ENCODE measurements at regions not wholly inside any gene's neighbourhood (a gene's known extent, or its start where the extent isn't known, plus 50 kb on each side); places are given as distances from the start of the nearest gene placed in this dataset.

DNA sequence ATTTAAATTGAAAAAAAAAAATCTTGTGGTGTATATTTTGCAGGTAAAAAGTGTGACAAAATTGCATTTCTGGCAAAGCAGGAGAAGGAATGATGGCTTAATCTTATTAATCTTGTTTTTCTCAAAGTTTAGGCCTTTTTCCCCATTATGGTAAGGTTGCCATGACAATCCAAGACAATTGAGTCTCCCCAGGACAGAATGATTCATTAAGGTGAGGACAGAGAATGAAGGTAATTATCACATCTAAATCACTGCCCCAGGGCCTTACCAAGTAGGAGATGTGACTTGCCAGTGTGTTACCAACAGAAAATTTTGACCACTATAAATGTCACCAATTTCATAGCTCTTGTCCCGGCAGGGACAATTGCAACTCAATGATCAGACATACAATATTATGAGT is 439.2 kb downstream of the DNAH5 start:
- TF ChIP-seq EZH2 (IDR thresholded peaks at IDR 0.05; ENCODE audit: borderline replicate concordance) (no peak), EZH2phosphoT487 (IDR thresholded peaks at IDR 0.05; ENCODE audit: low read depth, severe bottlenecking, unreplicated experiment) (no peak)
- TF ChIP-seq, protein P1, sequence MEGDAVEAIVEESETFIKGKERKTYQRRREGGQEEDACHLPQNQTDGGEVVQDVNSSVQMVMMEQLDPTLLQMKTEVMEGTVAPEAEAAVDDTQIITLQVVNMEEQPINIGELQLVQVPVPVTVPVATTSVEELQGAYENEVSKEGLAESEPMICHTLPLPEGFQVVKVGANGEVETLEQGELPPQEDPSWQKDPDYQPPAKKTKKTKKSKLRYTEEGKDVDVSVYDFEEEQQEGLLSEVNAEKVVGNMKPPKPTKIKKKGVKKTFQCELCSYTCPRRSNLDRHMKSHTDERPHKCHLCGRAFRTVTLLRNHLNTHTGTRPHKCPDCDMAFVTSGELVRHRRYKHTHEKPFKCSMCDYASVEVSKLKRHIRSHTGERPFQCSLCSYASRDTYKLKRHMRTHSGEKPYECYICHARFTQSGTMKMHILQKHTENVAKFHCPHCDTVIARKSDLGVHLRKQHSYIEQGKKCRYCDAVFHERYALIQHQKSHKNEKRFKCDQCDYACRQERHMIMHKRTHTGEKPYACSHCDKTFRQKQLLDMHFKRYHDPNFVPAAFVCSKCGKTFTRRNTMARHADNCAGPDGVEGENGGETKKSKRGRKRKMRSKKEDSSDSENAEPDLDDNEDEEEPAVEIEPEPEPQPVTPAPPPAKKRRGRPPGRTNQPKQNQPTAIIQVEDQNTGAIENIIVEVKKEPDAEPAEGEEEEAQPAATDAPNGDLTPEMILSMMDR (IDR thresholded peaks at IDR 0.05; ENCODE audit: poor library complexity) = no peak
- Histone ChIP-seq H4K20me1 (ENCODE audit: insufficient read depth, poor library complexity, severe bottlenecking) (no peaks in the 10 kb centered on the region), H2AFZ (no peak overlapping the region), H3K4me1 (ENCODE audit: insufficient read depth) (no peaks in the 10 kb centered on the region), H3K9me3 (ENCODE audit: low read depth) (no peaks in the 10 kb centered on the region), H3K27me3 (no peaks in the 10 kb centered on the region), H3K36me3 (replicated peaks; ENCODE audit: insufficient read depth, low read depth) (no peaks in the 10 kb centered on the region), H3K9me2 (replicated peaks; ENCODE audit: insufficient read depth) (no peaks in the 10 kb centered on the region), H3K4me2 (no peak overlapping the region), H3K27ac (no peak overlapping the region), H3K79me2 (no peaks in the 10 kb centered on the region), H3K4me3 (no peak overlapping the region)
- DNase-seq (ENCODE audit: low spot score) = no peak
- WGBS (ENCODE audit: low lambda C conversion rate, missing lambda C conversion rate) = 72% methylated on average over 1 of the region's 1 CpG

DNA sequence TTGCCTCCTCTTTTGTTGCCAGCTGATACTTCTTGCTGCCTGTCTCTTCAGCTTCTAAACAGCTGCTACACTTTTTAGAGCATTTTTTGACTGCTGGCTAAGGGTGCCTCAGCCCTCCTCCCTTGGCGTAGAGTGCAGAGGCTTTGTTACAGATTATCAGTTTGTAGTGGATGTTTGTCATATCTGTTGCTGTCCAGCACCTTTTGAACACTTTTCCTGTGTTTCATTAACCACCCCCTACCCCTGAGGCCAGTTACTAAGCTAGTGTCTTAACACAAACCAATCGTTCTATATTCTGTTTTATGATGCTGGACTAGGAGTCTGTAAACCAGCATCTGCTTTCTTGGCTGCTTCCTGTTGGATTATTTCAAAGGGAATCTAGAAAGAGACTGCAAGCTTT is 441.5 kb downstream of the DNAH5 start:
- 27% methylated on average over 2 of the region's 2 CpGs for WGBS (ENCODE audit: low lambda C conversion rate, missing lambda C conversion rate)
- Histone ChIP-seq H3K27me3 (no peaks in the 10 kb centered on the region), H2AFZ (no peak overlapping the region), H3K4me2 (no peak overlapping the region), H3K4me1 (ENCODE audit: insufficient read depth) (peaks cover 7% of the 10 kb centered on the region), H3K9me3 (ENCODE audit: low read depth) (no peaks in the 10 kb centered on the region), H3K9me2 (replicated peaks; ENCODE audit: insufficient read depth) (no peaks in the 10 kb centered on the region), H4K20me1 (ENCODE audit: insufficient read depth, poor library complexity, severe bottlenecking) (no peaks in the 10 kb centered on the region), H3K79me2 (no peaks in the 10 kb centered on the region), H3K27ac (no peak overlapping the region), H3K4me3 (no peak overlapping the region), H3K36me3 (replicated peaks; ENCODE audit: insufficient read depth, low read depth) (no peaks in the 10 kb centered on the region)
- TF ChIP-seq EZH2phosphoT487 (IDR thresholded peaks at IDR 0.05; ENCODE audit: low read depth, severe bottlenecking, unreplicated experiment) (no peak), EZH2 (IDR thresholded peaks at IDR 0.05; ENCODE audit: borderline replicate concordance) (no peak)
- TF ChIP-seq, protein P1 (IDR thresholded peaks at IDR 0.05; ENCODE audit: poor library complexity) = no peak
- DNase-seq (ENCODE audit: low spot score) = no peak

DNA sequence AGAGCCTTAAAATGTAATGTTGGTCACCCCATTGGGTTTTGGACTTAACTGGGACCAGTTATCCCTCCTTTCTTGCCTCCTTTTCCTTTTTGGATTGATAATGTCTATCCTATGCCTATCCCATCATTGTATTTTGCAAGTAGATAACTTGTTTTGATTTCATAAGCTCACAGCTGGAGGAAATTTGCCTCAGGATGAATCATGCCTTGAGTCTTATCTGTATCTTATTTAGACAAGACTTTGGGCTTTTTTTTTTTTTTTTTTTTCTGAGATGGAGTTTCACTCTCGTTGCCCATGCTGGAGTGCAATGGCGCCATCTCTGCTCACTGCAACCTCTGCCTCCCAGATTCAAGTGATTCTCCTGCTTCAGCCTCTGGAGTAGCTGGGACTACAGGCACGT is 443.3 kb downstream of the DNAH5 start:
- TF ChIP-seq EZH2 (IDR thresholded peaks at IDR 0.05; ENCODE audit: borderline replicate concordance) (no peak), EZH2phosphoT487 (IDR thresholded peaks at IDR 0.05; ENCODE audit: low read depth, severe bottlenecking, unreplicated experiment) (no peak)
- TF ChIP-seq, protein P1 (IDR thresholded peaks at IDR 0.05; ENCODE audit: poor library complexity) = no peak
- Histone ChIP-seq H3K9me3 (ENCODE audit: low read depth) (no peaks in the 10 kb centered on the region), H3K9me2 (replicated peaks; ENCODE audit: insufficient read depth) (no peaks in the 10 kb centered on the region), H3K4me1 (ENCODE audit: insufficient read depth) (peaks cover 7% of the 10 kb centered on the region), H3K27ac (no peak overlapping the region), H3K4me3 (no peak overlapping the region), H3K27me3 (no peaks in the 10 kb centered on the region), H2AFZ (no peak overlapping the region), H4K20me1 (ENCODE audit: insufficient read depth, poor library complexity, severe bottlenecking) (no peaks in the 10 kb centered on the region), H3K79me2 (no peaks in the 10 kb centered on the region), H3K36me3 (replicated peaks; ENCODE audit: insufficient read depth, low read depth) (no peaks in the 10 kb centered on the region), H3K4me2 (no peak overlapping the region)
- WGBS (ENCODE audit: low lambda C conversion rate, missing lambda C conversion rate) = 60% methylated on average over 3 of the region's 3 CpGs
- peak; percentile 22 for DNase-seq (ENCODE audit: low spot score)

DNA sequence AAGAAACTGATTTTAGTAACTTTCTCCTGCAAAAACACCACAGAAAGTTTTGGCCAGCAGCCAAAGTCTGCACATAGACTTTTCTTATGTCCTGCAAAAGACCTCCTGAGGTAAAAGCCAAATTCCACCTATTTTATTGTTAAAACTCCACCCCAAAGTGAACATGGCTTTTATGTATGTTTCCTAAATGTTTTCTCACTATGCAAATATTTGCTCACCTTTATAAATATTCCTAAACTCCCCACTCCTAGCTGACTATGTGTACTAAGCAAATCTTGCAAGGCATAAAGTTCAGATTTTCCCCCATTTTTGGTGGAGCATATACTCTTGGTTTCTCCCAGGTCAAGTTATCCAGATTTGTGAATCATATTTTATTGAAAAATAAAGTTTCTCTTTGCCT is 446.2 kb downstream of the DNAH5 start:
- DNase-seq (ENCODE audit: low spot score) = no peak
- H3K27me3 ChIP-seq = no peaks in the 10 kb centered on the region
- H3K79me2 ChIP-seq = no peaks in the 10 kb centered on the region
- H4K20me1 ChIP-seq (ENCODE audit: insufficient read depth, poor library complexity, severe bottlenecking) = no peaks in the 10 kb centered on the region
- no peaks in the 10 kb centered on the region for H3K9me3 ChIP-seq (ENCODE audit: low read depth)
- H3K9me2 ChIP-seq (replicated peaks; ENCODE audit: insufficient read depth) = no peaks in the 10 kb centered on the region
- H2AFZ ChIP-seq = no peak overlapping the region
- no peak overlapping the region for H3K4me2 ChIP-seq
- TF ChIP-seq, protein P1 (IDR thresholded peaks at IDR 0.05; ENCODE audit: poor library complexity) = no peak
- TF ChIP-seq EZH2phosphoT487 (IDR thresholded peaks at IDR 0.05; ENCODE audit: low read depth, severe bottlenecking, unreplicated experiment) (no peak), EZH2 (IDR thresholded peaks at IDR 0.05; ENCODE audit: borderline replicate concordance) (no peak)
- H3K4me1 ChIP-seq (ENCODE audit: insufficient read depth) = peaks cover 7% of the 10 kb centered on the region
- no peak overlapping the region for H3K27ac ChIP-seq
- no peaks in the 10 kb centered on the region for H3K36me3 ChIP-seq (replicated peaks; ENCODE audit: insufficient read depth, low read depth)
- H3K4me3 ChIP-seq = no peak overlapping the region

Data from hepatocyte (in vitro differentiated cells).